Right hindlimb (tissue), 1 donor: ENCODE measurements at regions not wholly inside any gene's neighbourhood (a gene's known extent, or its start where the extent isn't known, plus 50 kb on each side); places are given as distances from the start of the nearest gene placed in this dataset.

ENCODE experiments used
- DNase-seq: peaks from one replicate; pipeline ENCODE4 v3.0.0-alpha.2; 2018

DNA sequence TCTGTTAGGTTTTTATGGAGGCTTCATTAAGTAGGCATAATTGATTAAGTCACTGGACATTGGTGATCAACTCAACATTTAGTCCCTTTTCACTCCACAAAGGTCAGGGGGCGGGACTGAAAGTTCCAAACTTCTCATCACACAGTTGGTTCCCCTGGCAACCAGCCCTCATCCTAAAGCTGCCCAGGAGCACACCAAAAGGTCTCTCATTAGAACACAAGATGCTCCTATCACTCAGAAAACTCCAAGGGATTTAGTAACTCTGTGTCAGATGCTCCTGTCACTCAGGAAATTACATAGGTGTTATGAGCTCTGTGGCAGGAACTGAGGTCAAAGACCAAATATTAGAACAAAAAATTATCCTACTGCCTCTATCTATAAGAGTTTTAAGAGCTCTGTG, 321.5 kb downstream of the OTOL1 start:
- no peak for DNase-seq

DNA sequence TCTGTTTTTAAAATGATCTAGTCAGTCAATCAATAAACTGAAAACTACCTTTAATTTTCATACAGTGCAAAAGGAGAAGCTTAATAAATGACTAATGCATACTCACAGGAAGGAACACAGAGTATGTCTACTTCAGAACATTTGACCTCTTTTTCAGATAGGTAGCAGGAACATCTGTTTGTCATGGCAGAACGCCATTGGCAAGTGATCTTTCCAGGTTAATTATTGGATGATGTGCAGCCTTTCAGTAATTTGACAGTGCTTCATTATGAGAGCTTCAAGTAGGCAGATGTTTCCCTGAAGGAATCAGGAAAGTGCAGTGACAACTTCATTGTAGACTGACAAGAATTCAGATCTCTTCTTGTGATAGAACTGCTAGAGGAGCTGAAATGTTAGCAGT, 325.0 kb downstream of the OTOL1 start:
- DNase-seq = no peak

DNA sequence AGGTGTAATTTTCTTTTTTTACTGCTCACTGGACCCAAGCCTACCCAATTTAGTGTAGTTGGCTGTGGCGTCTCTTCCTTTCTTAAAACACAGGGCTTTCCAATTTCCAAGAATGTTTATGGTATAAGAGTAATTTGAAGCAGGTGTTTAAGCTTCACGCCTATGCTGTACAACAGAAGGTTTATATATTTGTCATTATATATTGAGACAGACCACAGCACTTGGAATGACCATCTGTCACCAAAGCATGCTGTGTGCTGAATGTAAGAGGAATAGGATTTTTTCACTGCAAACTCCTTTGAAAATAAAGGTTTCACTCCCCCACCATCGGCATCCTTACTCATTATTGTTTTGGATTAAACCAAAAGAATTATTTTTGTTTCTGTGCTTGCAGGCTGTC, 325.7 kb downstream of the OTOL1 start:
- DNase-seq = no peak

DNA sequence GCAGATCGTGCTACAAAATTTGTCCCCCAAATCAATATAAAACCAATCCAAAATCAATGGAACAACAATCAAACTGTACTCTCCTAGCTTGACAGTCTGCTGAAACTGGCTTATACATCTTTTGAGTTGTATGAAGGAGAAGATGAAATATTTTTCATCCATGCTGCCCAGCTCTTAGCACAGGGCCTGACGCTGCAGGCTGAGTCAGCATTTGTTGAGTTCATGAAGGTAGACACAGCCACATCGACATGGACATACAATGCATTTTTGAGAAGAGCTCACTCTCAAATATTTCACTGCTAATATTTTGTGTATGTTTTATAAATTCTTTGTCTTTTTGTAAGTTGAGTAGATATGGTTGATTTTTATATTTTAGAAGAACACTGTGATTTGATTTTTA, 327.3 kb downstream of the OTOL1 start:
- DNase-seq = no peak

DNA sequence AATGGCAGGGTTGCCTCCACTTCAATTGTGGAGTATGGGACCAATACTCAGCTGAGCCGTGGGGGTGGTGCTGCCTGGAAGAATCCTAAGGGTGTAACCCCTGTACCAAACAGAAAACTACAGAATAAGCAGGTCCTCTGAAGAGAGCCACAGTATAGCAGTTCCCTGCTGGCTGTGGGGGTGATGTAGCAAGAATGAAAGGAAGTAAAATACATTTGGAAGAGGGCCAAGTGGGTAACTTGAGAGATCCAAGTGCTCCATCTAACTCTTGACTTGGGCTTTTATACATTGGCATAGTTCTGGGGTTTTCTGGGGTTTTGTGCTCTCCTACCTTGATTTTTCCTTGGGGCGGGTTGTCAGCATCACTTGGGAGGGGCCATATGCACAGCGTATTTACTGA, 341.4 kb downstream of the OTOL1 start:
- DNase-seq = no peak

DNA sequence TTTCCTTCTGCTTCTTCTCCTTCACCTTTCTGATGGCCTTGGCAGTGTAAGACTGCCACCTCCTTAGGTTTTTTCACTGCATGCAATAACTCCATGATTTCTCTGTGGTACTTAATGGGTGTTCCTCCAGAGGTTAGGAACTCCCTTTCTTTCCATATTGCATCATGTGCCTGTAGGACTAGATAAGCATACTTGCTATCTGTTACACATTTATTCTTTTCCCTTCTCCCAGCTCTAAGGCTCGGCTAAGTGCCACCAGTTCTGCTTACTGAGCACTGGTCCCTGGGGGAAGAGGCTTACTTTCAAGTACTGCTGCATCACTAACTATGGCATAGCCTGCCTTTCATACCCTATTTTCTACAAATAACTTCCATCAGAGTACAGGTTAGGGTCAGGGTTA, 351.8 kb downstream of the OTOL1 start:
- DNase-seq = no peak

DNA sequence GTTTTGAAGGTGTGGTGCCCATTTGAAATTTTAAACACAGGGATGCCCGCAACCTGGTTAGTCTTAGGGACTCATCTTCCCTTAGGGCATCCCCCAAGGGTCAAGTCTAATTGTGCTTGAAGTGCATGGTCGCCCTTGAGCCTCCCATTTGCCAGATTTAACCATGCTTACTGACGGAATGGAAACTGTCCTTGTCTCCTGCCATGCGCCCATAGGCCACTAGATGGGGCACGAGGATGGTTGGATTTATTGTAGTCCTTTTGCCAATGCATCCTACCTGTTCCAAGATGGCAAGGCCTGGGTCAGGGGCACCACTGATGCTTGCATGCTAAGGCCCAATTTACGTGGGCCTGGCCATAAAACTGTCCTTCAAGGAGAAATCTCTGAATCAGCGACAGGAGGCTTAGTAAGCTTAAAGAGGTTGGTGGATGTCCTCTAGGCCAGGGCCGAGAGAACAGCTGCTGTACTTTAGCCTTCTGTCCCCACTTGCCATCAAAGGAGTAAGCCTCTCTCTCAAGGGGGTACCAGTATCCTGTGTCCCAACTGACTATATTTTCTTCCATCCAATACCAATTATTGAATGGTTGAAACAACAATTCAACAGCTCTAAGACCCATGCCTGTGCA, 355.4 kb downstream of the OTOL1 start:
- DNase-seq = peak; percentile 45

DNA sequence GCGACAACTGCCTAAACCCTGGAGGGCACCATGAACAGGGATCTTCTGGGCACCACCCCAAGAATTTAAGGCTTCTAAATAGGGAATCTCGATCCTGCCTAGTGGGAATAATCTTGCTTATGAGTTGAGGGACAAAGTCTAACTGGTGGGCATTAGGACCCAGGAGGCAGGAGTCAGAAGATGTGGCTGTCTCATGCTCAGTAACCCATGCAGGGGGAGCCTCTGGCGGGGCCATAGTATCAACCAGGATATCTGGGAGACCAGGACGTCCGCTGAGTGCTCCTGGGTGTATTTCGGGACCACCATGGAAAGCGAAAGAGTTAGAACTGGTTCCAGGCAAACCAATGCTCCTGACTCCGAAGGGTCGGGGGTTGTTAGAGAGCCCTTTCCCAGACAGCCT, 356.1 kb downstream of the OTOL1 start:
- no peak for DNase-seq

DNA sequence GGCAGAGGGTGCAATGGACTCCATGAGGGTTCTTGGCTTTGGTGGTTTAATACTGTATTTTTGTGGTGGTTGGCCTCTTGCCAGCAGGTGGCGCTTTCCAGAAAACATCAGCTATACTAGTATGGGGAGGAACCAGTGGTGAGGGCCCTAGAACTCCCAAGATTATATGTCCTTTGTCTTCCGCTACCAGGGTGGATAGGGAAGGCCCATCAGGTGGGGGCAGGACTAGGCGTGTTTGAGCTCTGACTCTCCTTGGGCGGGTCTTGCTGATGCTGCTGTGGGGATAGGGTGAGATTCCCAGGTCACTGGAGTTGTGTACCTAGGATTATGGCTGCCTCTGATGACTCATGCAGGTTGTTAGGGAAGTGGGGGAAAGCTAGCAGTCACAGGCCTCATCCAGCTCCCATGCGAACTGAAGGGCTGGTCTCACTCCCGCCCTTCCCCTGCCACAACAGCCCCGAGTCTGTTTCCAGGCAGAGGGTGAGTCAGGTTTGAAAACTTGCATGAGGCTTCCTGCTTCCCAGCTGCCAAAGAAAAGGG, 357.7 kb downstream of the OTOL1 start:
- no peak for DNase-seq

DNA sequence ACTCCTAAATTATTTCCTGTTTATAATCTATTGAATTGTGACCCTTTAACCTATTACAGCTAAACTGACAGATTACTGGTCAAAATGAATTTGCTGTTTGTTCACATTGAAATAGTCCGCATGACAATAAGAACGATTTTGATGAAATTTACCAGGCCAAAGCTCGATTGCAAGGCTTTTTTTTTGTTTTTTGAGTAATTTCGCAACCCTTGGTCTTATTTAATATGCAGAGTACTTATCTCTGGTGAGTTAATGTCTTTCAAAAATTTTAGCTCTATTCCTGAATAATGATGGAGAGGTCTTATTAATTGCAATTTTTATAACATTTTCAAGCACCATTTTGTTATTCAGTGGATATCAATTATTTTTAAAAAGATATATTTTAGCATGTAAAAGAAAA, 362.4 kb downstream of the OTOL1 start:
- no peak for DNase-seq

DNA sequence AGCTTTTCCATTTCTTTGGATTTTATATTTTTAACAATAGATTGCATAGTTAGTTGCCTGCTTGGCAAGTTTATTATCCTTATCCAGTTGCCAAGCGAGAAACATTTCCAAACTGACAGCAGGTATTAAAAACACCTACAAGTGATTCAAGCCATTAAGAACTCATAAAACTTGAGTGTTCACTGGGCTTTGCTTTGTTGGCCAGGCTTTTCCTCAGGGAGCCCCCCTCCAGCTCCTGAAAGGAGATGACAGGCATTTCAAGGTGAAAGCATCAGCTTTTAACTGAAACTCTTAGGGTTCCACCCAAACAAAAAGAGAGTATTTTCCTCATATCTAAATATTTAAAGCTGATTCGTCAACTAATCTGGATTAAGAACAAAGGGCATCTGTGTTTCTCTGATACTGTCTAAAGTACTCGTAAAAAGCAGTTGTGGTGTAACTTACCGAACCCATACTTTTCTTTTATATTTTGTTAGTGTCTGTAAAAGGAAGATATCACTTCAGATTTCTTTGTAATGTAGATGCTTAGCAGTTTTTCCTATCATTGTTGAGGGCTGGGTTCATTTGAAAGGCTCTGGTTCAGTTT, 363.4 kb downstream of the OTOL1 start:
- DNase-seq = no peak

DNA sequence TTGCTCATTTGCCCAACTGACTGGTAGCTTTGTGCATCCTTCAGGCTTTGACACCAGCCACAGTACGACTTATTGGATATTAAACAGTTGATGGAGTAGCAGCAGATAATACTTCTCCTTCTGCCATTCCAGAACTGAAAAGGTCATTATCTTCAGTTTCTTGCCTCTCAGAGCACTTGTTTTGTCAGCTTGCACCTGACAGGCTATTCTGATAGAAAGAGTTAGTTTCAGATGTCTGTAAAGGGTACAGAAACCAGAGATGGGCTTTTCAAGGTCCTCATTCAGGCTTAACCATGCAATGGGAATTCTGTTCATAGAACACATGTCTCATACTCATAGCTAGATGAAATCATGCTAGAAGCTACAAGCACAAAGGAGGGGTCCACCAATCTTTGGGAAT, 367.2 kb downstream of the OTOL1 start:
- no peak for DNase-seq

DNA sequence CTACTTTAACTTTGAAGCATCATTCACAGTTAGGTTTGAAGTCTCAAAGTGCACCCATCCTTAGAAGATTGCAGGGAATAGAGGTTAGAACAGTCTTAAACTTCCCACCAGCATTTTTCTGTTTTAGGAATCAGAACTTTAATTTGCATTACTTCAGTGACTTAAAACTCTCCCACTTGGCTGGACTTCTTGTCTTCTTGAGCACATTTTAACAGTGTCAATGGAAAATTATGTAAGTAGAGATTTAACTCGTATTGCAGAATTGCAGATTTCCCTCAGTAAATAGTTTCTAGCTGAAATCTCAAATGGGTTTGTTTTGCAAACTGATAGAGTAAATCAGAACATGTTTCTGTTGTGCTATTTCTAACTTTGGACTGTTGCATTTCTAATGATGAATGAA, 369.6 kb downstream of the OTOL1 start:
- DNase-seq = no peak

DNA sequence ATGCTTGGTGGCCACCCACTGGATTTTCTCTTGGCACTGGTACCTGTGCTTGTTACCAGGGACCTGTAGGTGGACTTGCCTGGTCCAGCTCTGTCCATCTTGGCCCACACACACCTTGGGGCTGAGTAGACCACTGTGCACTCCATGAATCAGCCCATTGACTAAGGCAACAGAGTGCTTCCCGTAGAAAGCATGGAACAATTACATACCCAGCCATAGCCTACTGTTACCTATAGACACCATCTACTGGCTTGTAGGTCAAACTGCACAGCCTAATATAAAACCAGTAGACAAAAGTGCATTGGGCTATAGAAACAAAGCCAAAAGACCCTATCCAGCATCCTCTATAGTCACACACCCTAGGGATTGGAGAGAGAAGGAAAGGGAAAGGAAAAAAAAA, 378.9 kb downstream of the OTOL1 start:
- no peak for DNase-seq

DNA sequence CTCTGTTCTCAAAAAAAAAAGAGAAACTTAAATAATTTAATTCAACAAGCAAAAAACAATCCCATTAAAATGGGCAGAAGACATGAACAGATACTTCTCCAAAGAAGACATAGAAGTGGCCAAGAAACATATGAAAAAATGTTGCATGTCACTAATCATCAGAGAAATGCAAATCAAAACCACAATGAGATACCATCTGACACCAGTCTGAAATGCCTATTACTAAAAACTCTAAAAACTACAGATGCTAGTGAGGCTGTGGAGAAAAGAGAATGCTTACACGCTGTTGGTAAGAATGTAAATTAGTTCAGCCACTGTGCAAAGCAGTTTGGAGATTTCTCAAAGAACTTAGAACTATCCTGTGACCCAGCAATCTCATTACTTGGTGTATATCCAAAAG, 382.9 kb downstream of the OTOL1 start:
- DNase-seq = no peak

DNA sequence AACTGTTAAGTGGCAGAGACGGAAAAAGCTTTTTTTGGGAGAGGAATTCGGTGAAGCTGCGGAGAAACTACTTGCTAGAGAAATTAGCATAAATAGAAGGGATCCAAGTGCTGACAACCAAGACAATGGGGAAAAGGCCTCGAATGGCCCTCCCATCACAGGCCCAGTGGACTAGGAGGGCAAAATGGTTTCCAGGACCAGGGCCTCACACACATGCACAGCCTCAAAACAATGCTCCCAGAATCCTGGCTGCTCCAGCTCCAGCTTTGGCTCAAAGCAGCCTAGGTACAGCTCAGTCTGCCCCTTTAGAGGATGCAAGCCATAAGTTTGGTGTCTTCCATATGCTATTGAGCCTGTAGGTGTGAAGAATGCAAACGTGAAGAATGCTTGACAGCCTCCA, 388.2 kb downstream of the OTOL1 start:
- DNase-seq = no peak

DNA sequence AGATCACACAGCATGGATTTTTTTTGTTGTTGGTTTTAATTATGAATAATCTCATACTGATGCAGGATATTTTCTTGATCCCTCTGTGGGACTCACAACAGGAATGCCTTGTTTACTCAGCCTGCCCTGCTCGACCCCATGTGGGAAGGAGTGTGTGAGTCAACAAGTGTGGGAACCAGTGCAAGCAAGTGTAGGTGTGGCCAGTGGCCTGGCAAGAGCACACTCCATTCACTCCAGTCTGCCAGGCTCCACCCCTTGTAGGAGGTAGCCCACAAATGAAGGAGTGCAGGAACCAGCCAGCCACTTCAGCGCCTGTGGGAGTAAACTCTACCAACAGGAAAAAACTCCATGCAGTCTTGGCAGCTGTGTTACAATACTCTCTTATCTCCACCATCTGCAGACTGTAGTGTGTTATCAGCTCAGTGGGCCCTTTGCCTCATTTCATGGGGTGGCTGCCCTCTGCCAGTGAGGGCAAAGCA, 393.6 kb downstream of the OTOL1 start:
- peak; percentile 55 for DNase-seq

DNA sequence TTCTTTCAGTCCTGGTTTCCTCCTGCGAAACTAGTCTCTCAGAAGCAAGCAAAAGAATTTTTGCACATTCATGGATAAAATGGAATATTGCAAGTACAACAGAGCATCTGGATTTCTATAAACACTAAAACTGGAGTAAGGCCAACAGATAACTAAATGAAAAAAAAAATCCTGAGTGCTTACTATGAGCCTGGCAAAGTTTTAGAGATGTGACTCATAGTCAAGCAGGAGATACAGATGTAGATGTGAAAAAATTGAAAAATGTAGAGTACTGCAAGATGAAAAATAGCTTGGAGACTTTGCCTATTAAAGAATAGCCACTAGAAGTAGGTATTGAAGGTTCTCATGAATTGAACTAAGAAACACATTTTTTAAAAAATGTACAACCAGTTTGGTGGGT, 397.4 kb downstream of the OTOL1 start:
- no peak for DNase-seq

DNA sequence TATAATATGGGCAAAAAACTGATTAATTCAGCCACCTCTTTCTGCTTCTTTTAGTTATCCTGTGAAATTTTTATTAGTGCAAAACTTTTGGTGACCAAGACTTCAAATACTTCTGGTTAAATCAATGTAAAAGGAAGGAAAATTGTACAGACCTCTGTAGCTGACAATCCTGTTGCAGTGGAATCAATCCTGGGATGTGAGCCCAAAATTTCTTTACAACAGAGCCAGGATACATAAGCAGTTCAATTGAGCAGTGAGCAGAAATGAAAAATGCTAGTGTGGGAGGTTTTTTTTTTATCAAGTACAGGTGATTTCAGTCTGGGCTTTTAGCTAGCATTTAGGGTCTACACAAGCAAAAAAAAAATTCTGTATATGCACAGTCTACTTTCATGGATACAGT, 398.0 kb downstream of the OTOL1 start:
- DNase-seq = peak; percentile 14

DNA sequence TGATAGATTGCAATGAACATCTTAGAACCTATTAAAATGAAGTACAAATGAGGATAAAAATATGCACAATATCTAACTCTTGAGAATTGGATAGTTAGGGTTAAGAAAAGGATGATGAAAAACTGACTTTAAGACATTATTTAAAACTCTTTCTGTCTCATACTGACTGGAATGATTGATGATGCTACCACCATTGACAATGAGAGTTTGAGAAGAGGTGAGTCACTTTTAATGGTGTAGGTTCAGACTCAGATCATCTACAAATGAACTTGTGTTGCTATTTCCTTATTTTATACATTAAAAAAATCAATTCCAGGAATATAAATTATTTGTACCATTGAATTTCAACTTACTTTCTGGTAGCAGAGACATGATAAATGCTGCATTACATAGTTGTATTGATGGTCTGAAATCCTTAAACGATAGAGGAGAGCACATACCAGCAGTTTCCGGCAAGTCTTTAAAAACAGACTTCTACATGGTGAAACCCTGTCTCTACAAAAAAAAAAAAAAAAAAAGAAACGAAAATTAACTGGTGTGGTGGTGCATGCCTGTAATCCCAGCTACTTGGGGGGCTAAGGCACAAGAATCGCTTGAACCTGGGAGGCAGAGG, 409.0 kb downstream of the OTOL1 start:
- DNase-seq = no peak

DNA sequence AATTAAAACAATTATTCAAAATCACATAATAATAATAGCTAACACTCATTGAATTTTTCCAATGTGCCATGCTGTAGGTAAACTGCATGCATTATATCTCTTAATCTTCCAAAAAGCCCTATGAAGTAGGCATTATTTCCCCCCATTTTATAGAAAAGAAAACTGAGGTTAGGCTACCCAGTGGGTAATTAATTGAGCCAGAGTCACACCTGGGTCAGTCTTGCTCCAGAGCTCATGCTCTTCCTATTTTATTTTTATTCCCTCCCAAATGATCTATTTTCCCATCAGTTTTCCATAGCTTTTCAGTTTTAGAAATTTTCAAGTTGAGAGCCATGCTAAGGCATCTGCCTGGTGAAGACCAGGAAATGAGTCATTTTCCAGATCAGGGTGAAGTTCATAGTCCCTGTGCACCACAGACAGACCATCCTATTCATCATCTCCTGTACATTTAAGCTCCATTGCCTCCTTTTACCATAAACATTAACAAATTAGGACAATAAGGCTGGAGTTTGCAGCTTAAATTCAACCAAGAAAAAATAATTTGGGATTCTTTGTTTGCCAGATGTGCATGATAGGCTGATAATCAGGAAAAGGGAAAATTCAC, 417.3 kb downstream of the OTOL1 start:
- no peak for DNase-seq

DNA sequence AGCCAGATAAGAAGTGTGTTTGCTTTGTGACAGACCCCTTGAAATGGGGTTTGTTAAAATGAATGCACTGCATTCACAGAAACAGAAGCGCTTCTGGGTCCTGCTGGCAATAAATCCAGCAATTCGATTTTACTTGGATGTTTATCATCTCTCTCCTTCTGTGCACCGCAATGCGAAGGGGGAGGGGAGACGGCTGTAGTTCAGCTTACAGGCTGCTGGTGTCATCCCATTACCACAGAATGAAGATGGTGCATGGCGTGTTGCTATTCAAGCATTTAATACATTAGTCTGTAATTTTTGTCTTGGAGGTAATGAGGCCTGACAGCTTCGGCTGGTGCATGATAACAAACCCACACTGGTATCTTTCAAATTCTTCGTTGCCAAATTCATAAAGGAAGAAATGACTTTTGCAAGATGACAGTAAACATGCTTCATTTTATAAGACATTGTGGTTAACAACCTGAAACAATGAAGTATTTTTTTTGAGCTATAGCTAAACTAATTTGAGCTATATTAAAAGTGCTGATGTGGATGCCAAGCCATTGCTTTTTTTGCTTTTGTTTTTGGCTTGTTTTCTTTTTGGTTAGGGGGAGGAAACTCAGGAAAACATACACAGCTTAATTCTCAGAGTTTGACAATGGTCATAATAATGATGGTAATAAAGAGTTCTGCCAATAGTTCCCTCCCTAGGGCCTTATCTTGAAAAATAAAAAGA, 418.3 kb downstream of the OTOL1 start:
- peak; percentile 74 for DNase-seq

DNA sequence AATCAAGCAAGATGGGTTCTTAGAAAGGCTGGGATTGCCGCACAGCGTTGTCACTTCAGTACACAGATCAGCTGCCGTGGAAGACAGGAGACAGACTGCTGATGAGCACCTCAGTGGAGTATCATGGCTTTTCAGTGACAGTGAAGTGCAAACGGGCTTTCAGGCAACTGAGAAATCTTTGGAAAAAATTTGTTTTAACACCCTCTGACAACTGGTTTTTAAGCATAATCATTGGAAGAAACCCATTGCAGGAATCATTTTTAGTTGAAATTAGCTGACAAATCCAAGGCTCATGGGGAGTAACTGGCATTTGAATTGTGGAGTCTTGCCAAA, 418.8 kb downstream of the OTOL1 start:
- peak; percentile 19 for DNase-seq

DNA sequence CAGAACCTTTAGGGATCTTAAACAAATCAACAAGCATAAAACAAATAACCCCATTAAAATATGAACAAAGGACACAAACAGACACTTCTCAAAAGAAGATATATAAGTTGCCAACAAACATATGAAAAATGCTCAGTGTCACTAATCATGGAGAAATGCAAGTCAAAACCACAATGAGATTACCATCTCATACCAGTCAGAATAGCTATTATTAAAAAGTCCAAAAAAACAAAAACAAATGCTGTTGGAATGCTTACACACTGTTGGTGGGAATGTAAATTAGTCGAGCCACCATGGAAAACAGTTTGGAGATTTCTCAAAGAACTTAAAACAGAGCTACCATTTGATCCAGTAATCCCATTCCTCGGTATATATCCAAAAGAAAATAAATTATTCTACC, 423.6 kb downstream of the OTOL1 start:
- DNase-seq = no peak
